NB4 (cell line): ENCODE measurements at regions not wholly inside any gene's neighbourhood (a gene's known extent, or its start where the extent isn't known, plus 50 kb on each side); places are given as distances from the start of the nearest gene placed in this dataset.

Experiments
- POLR2A ChIP-seq: IDR thresholded peaks from 2 replicates; pipeline ENCODE4 v1.6.1; 2011; ENCODE audit warnings: mild to moderate bottlenecking; ENCODE audit not compliant: insufficient read length; ENCODE audit errors: extremely low read depth
- TF ChIP-seq, protein P1 (sequence below): IDR thresholded peaks from one replicate; pipeline ENCODE4 v1.5.1; 2012; ENCODE audit warnings: low read depth, low read length

- TF ChIP-seq, protein P1, sequence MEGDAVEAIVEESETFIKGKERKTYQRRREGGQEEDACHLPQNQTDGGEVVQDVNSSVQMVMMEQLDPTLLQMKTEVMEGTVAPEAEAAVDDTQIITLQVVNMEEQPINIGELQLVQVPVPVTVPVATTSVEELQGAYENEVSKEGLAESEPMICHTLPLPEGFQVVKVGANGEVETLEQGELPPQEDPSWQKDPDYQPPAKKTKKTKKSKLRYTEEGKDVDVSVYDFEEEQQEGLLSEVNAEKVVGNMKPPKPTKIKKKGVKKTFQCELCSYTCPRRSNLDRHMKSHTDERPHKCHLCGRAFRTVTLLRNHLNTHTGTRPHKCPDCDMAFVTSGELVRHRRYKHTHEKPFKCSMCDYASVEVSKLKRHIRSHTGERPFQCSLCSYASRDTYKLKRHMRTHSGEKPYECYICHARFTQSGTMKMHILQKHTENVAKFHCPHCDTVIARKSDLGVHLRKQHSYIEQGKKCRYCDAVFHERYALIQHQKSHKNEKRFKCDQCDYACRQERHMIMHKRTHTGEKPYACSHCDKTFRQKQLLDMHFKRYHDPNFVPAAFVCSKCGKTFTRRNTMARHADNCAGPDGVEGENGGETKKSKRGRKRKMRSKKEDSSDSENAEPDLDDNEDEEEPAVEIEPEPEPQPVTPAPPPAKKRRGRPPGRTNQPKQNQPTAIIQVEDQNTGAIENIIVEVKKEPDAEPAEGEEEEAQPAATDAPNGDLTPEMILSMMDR: no peak
- no peak for TF ChIP-seq POLR2A
Observed at GRCh38 chr1:65021795-65022194, 55.4 kb upstream of the JAK1 start.
